ENCODE measurements at regions not wholly inside any gene's neighbourhood (a gene's known extent, or its start where the extent isn't known, plus 50 kb on each side); places are given as distances from the start of the nearest gene placed in this dataset.
"Not testable (repeated sequence)": the region's sequence is repeated elsewhere in the genome, so short reads cannot be mapped to it uniquely, and the experiment has no call there.

GRCh38 chr1:214854126-214854875 lies 228.2 kb upstream of the KCNK2 start:
- no peaks in the 10 kb centered on the region for H3K9me3 ChIP-seq (ENCODE audit: control insufficient read depth, low read length)

GRCh38 chr1:214856843-214857242 lies 225.7 kb upstream of the KCNK2 start:
- no peaks in the 10 kb centered on the region for H3K9me3 ChIP-seq (ENCODE audit: control insufficient read depth, low read length)
- H3K27me3 ChIP-seq (ENCODE audit: control insufficient read depth, insufficient read depth, low read length, poor library complexity, severe bottlenecking), result no peaks in the 10 kb centered on the region
- H3K36me3 ChIP-seq (ENCODE audit: control insufficient read depth, insufficient read depth, low read length), result no peaks in the 10 kb centered on the region
- H3K4me1 ChIP-seq (ENCODE audit: control insufficient read depth, insufficient read depth, low read length), result no peaks in the 10 kb centered on the region
- H3K4me3 ChIP-seq (ENCODE audit: insufficient read depth, low read depth, low read length), result no peak overlapping the region
- no peak overlapping the region for H3K27ac ChIP-seq (ENCODE audit: insufficient read depth, low read depth, low read length, poor library complexity, severe bottlenecking)

More at GRCh38 chr1:214854126-214854875, 228.2 kb upstream of the KCNK2 start:
- WGBS, 2 experiments, result 91 to 96% methylated on average over 1 of the region's 1 CpG
- Histone ChIP-seq H3K27ac (ENCODE audit: insufficient read depth, low read depth, low read length, poor library complexity, severe bottlenecking) (no peak overlapping the region), H3K27me3 (ENCODE audit: control insufficient read depth, insufficient read depth, low read length, poor library complexity, severe bottlenecking) (no peaks in the 10 kb centered on the region), H3K4me3 (ENCODE audit: insufficient read depth, low read depth, low read length) (no peak overlapping the region), H3K4me1 (ENCODE audit: control insufficient read depth, insufficient read depth, low read length) (no peaks in the 10 kb centered on the region), H3K36me3 (ENCODE audit: control insufficient read depth, insufficient read depth, low read length) (no peaks in the 10 kb centered on the region)

- Histone ChIP-seq H3K4me1 (ENCODE audit: control insufficient read depth, insufficient read depth, low read length) (no peaks in the 10 kb centered on the region), H3K9me3 (ENCODE audit: control insufficient read depth, low read length) (no peaks in the 10 kb centered on the region), H3K36me3 (ENCODE audit: control insufficient read depth, insufficient read depth, low read length) (no peaks in the 10 kb centered on the region), H3K27me3 (ENCODE audit: control insufficient read depth, insufficient read depth, low read length, poor library complexity, severe bottlenecking) (no peaks in the 10 kb centered on the region), H3K4me3 (ENCODE audit: insufficient read depth, low read depth, low read length) (no peak overlapping the region), H3K27ac (ENCODE audit: insufficient read depth, low read depth, low read length, poor library complexity, severe bottlenecking) (no peak overlapping the region)
- 92 to 94% methylated on average over 3 of the region's 3 CpGs for WGBS, 2 experiments
These were observed 224.8 kb upstream of the KCNK2 start for GRCh38 chr1:214857716-214858115.

GRCh38 chr1:214859647-214860046 lies 222.9 kb upstream of the KCNK2 start:
- H3K4me3 ChIP-seq (ENCODE audit: insufficient read depth, low read depth, low read length), result no peak overlapping the region
- no peaks in the 10 kb centered on the region for H3K27me3 ChIP-seq (ENCODE audit: control insufficient read depth, insufficient read depth, low read length, poor library complexity, severe bottlenecking)
- WGBS, 2 experiments, result 94 to 97% methylated on average over 7 to 8 of the region's 8 CpGs
- H3K36me3 ChIP-seq (ENCODE audit: control insufficient read depth, insufficient read depth, low read length), result no peaks in the 10 kb centered on the region
- no peaks in the 10 kb centered on the region for H3K4me1 ChIP-seq (ENCODE audit: control insufficient read depth, insufficient read depth, low read length)
- no peak overlapping the region for H3K27ac ChIP-seq (ENCODE audit: insufficient read depth, low read depth, low read length, poor library complexity, severe bottlenecking)
- no peaks in the 10 kb centered on the region for H3K9me3 ChIP-seq (ENCODE audit: control insufficient read depth, low read length)

GRCh38 chr1:214861615-214862014 lies 220.9 kb upstream of the KCNK2 start:
- H3K27me3 ChIP-seq (ENCODE audit: control insufficient read depth, insufficient read depth, low read length, poor library complexity, severe bottlenecking), result no peaks in the 10 kb centered on the region
- WGBS, 2 experiments, result 79 to 90% methylated on average over 1 to 2 of the region's 2 CpGs
- no peak overlapping the region for H3K4me3 ChIP-seq (ENCODE audit: insufficient read depth, low read depth, low read length)
- no peaks in the 10 kb centered on the region for H3K4me1 ChIP-seq (ENCODE audit: control insufficient read depth, insufficient read depth, low read length)
- H3K36me3 ChIP-seq (ENCODE audit: control insufficient read depth, insufficient read depth, low read length), result no peaks in the 10 kb centered on the region
- H3K9me3 ChIP-seq (ENCODE audit: control insufficient read depth, low read length), result no peaks in the 10 kb centered on the region
- no peak overlapping the region for H3K27ac ChIP-seq (ENCODE audit: insufficient read depth, low read depth, low read length, poor library complexity, severe bottlenecking)

- H3K4me1 ChIP-seq (ENCODE audit: control insufficient read depth, insufficient read depth, low read length), result no peaks in the 10 kb centered on the region
- no peak overlapping the region for H3K4me3 ChIP-seq (ENCODE audit: insufficient read depth, low read depth, low read length)
- WGBS, 2 experiments, result 86 to 88% methylated on average over 1 of the region's 2 CpGs
- H3K9me3 ChIP-seq (ENCODE audit: control insufficient read depth, low read length), result no peaks in the 10 kb centered on the region
- H3K27ac ChIP-seq (ENCODE audit: insufficient read depth, low read depth, low read length, poor library complexity, severe bottlenecking), result no peak overlapping the region
- H3K36me3 ChIP-seq (ENCODE audit: control insufficient read depth, insufficient read depth, low read length), result no peaks in the 10 kb centered on the region
- H3K27me3 ChIP-seq (ENCODE audit: control insufficient read depth, insufficient read depth, low read length, poor library complexity, severe bottlenecking), result no peaks in the 10 kb centered on the region
These were observed 220.1 kb upstream of the KCNK2 start for GRCh38 chr1:214862421-214862820.

GRCh38 chr1:214864896-214865688 lies 217.4 kb upstream of the KCNK2 start:
- Histone ChIP-seq H3K4me3 (ENCODE audit: insufficient read depth, low read depth, low read length) (no peak overlapping the region), H3K4me1 (ENCODE audit: control insufficient read depth, insufficient read depth, low read length) (no peaks in the 10 kb centered on the region), H3K36me3 (ENCODE audit: control insufficient read depth, insufficient read depth, low read length) (no peaks in the 10 kb centered on the region), H3K27ac (ENCODE audit: insufficient read depth, low read depth, low read length, poor library complexity, severe bottlenecking) (no peak overlapping the region), H3K27me3 (ENCODE audit: control insufficient read depth, insufficient read depth, low read length, poor library complexity, severe bottlenecking) (no peaks in the 10 kb centered on the region), H3K9me3 (ENCODE audit: control insufficient read depth, low read length) (no peaks in the 10 kb centered on the region)
- WGBS, 2 experiments, result 94 to 97% methylated on average over 1 to 2 of the region's 3 CpGs

- H3K36me3 ChIP-seq (ENCODE audit: control insufficient read depth, insufficient read depth, low read length); H3K4me3 ChIP-seq (ENCODE audit: insufficient read depth, low read depth, low read length); H3K4me1 ChIP-seq (ENCODE audit: control insufficient read depth, insufficient read depth, low read length); H3K27me3 ChIP-seq (ENCODE audit: control insufficient read depth, insufficient read depth, low read length, poor library complexity, severe bottlenecking); H3K27ac ChIP-seq (ENCODE audit: insufficient read depth, low read depth, low read length, poor library complexity, severe bottlenecking); H3K9me3 ChIP-seq (ENCODE audit: control insufficient read depth, low read length): not testable (repeated sequence)
- 95 to 96% methylated on average over 40 of the region's 40 CpGs for WGBS, 2 experiments
These were observed 212.1 kb upstream of the KCNK2 start for GRCh38 chr1:214870426-214870825.

GRCh38 chr1:214880956-214881355 lies 201.6 kb upstream of the KCNK2 start:
- Histone ChIP-seq H3K27me3 (ENCODE audit: control insufficient read depth, insufficient read depth, low read length, poor library complexity, severe bottlenecking) (no peaks in the 10 kb centered on the region), H3K4me1 (ENCODE audit: control insufficient read depth, insufficient read depth, low read length) (no peaks in the 10 kb centered on the region), H3K9me3 (ENCODE audit: control insufficient read depth, low read length) (no peaks in the 10 kb centered on the region), H3K27ac (ENCODE audit: insufficient read depth, low read depth, low read length, poor library complexity, severe bottlenecking) (no peak overlapping the region), H3K36me3 (ENCODE audit: control insufficient read depth, insufficient read depth, low read length) (no peaks in the 10 kb centered on the region), H3K4me3 (ENCODE audit: insufficient read depth, low read depth, low read length) (no peak overlapping the region)
- WGBS, 2 experiments, result 92 to 95% methylated on average over 4 to 5 of the region's 5 CpGs

GRCh38 chr1:214882616-214883015 lies 199.9 kb upstream of the KCNK2 start:
- Histone ChIP-seq H3K36me3 (ENCODE audit: control insufficient read depth, insufficient read depth, low read length) (no peaks in the 10 kb centered on the region), H3K9me3 (ENCODE audit: control insufficient read depth, low read length) (no peaks in the 10 kb centered on the region), H3K4me1 (ENCODE audit: control insufficient read depth, insufficient read depth, low read length) (no peaks in the 10 kb centered on the region), H3K4me3 (ENCODE audit: insufficient read depth, low read depth, low read length) (no peak overlapping the region), H3K27ac (ENCODE audit: insufficient read depth, low read depth, low read length, poor library complexity, severe bottlenecking) (no peak overlapping the region), H3K27me3 (ENCODE audit: control insufficient read depth, insufficient read depth, low read length, poor library complexity, severe bottlenecking) (no peaks in the 10 kb centered on the region)
- WGBS, 2 experiments, result 93 to 98% methylated on average over 3 of the region's 3 CpGs

Measured in ectodermal cell (in vitro differentiated cells).